WTC11 (cell line): ENCODE measurements at regions not wholly inside any gene's neighbourhood (a gene's known extent, or its start where the extent isn't known, plus 50 kb on each side); places are given as distances from the start of the nearest gene placed in this dataset.
"Not testable (repeated sequence)": the region's sequence is repeated elsewhere in the genome, so short reads cannot be mapped to it uniquely, and the experiment has no call there.

Source experiments
- ATAC-seq: fragments of 200-7000 bp; cut with Tn5 transposase; 2 replicates; pipeline ENCODE4 v1.10.0; 2021; ENCODE audit warnings: mild to moderate bottlenecking, moderate library complexity
- CTCF ChIA-PET: fragments of 300-600 bp; sonication (Branson Sonifier 250); formaldehyde crosslinking; loops from one replicate; lab custom pipeline; 2021; ENCODE audit warnings: antibody characterized with exemption; lab: Charles Lee
- POLR2A ChIA-PET: fragments of 350-600 bp; sonication (Branson Sonifier 250); formaldehyde crosslinking; loops from one replicate; lab custom pipeline; 2021; ENCODE audit warnings: antibody characterized with exemption; lab: Charles Lee
- DNase-seq: peaks from one replicate; pipeline ENCODE4 v3.0.0; 2021; ENCODE audit warnings: low spot score
- H3K27ac Mint-ChIP-seq: 2 replicates; pipeline ENCODE4 v1.8.0; 2021; ENCODE audit warnings: mixed read lengths
- H3K27me3 Mint-ChIP-seq: 2 replicates; pipeline ENCODE4 v1.8.0; 2021; ENCODE audit warnings: low read depth, mild to moderate bottlenecking, moderate library complexity, mixed read lengths
- H3K36me3 Mint-ChIP-seq: 2 replicates; pipeline ENCODE4 v1.8.0; 2021; ENCODE audit warnings: mixed read lengths
- H3K4me1 Mint-ChIP-seq: 2 replicates; pipeline ENCODE4 v1.8.0; 2022; ENCODE audit warnings: mixed read lengths
- H3K4me3 Mint-ChIP-seq: 2 replicates; pipeline ENCODE4 v1.8.0; 2021; ENCODE audit warnings: mild to moderate bottlenecking, moderate library complexity, mixed read lengths
- H3K9me3 Mint-ChIP-seq: 2 replicates; pipeline ENCODE4 v1.8.0; 2021; ENCODE audit warnings: mixed read lengths
- AFF4 ChIP-seq: sonication (generic); formaldehyde crosslinking; IDR thresholded peaks from 2 replicates; pipeline ENCODE4 v1.8.1; 2023; ENCODE audit warnings: mild to moderate bottlenecking, missing genetic modification reagents, borderline replicate concordance
- ATF2 ChIP-seq: sonication (generic); formaldehyde crosslinking; IDR thresholded peaks from 2 replicates; pipeline ENCODE4 v1.8.1; 2022; ENCODE audit warnings: low read depth, missing genetic modification reagents, borderline replicate concordance
- ESRRA ChIP-seq: sonication (generic); formaldehyde crosslinking; IDR thresholded peaks from 2 replicates; pipeline ENCODE4 v1.8.1; 2022; ENCODE audit warnings: mild to moderate bottlenecking, missing genetic modification reagents, borderline replicate concordance
- KAT7 ChIP-seq: sonication (generic); formaldehyde crosslinking; IDR thresholded peaks from 2 replicates; pipeline ENCODE4 v1.8.1; 2023; ENCODE audit warnings: missing genetic modification reagents, mild to moderate bottlenecking, borderline replicate concordance
- NFE2L1 ChIP-seq: sonication (generic); formaldehyde crosslinking; IDR thresholded peaks from 2 replicates; pipeline ENCODE4 v1.8.1; 2023; ENCODE audit warnings: missing genetic modification reagents
- NFYB ChIP-seq: sonication (generic); formaldehyde crosslinking; conservative IDR thresholded peaks from 2 replicates; pipeline ENCODE4 v1.8.0; 2022; ENCODE audit warnings: low read depth, missing genetic modification reagents
- NR2C2 ChIP-seq: sonication (generic); formaldehyde crosslinking; IDR thresholded peaks from 2 replicates; pipeline ENCODE4 v1.8.0; 2022; ENCODE audit warnings: mild to moderate bottlenecking, missing genetic modification reagents
- SMAD4 ChIP-seq: sonication (generic); formaldehyde crosslinking; IDR thresholded peaks from 2 replicates; pipeline ENCODE4 v1.8.0; 2022; ENCODE audit warnings: mild to moderate bottlenecking, missing genetic modification reagents
- SOX15 ChIP-seq: fragments of 250-450 bp; sonication (Bioruptor Pico); IDR thresholded peaks from 2 replicates; pipeline ENCODE4 v1.9.0; 2021; ENCODE audit warnings: mild to moderate bottlenecking
- SP1 ChIP-seq: sonication (generic); formaldehyde crosslinking; conservative IDR thresholded peaks from 2 replicates; pipeline ENCODE4 v1.8.1; 2022; ENCODE audit warnings: missing genetic modification reagents
- TCF7 ChIP-seq: sonication (generic); formaldehyde crosslinking; IDR thresholded peaks from 2 replicates; pipeline ENCODE4 v1.8.0; 2022; ENCODE audit warnings: mild to moderate bottlenecking, low read depth, missing genetic modification reagents, moderate library complexity
- TP53 ChIP-seq: sonication (generic); formaldehyde crosslinking; IDR thresholded peaks from 2 replicates; pipeline ENCODE4 v1.8.1; 2023; ENCODE audit warnings: mild to moderate bottlenecking, missing genetic modification reagents
- ZBTB21 ChIP-seq: sonication (generic); formaldehyde crosslinking; IDR thresholded peaks from 2 replicates; pipeline ENCODE4 v1.8.1; 2023; ENCODE audit warnings: mild to moderate bottlenecking, missing genetic modification reagents, borderline replicate concordance
- ZNF281 ChIP-seq: sonication (generic); formaldehyde crosslinking; IDR thresholded peaks from 2 replicates; pipeline ENCODE4 v1.8.0; 2023; ENCODE audit warnings: mild to moderate bottlenecking, missing genetic modification reagents
- ZNF532 ChIP-seq: fragments of 250-450 bp; sonication (Bioruptor Pico); IDR thresholded peaks from 2 replicates; pipeline ENCODE4 v1.9.0; 2021; ENCODE audit warnings: mild to moderate bottlenecking, borderline replicate concordance
- ZSCAN18 ChIP-seq: fragments of 250-450 bp; sonication (Bioruptor Pico); IDR thresholded peaks from 2 replicates; pipeline ENCODE4 v2.1.2; 2022; ENCODE audit warnings: mild to moderate bottlenecking, moderate library complexity

- TF ChIP-seq AFF4 (no peak), ZNF281 (no peak), ATF2 (CRISPR knock-in tag) (no peak), SOX15 (CRISPR knock-in tag) (no peak), NR2C2 (no peak), TCF7 (CRISPR knock-in tag) (no peak), NFE2L1 (CRISPR knock-in tag) (no peak), KAT7 (CRISPR knock-in tag) (no peak), SP1 (CRISPR knock-in tag) (no peak), SMAD4 (CRISPR knock-in tag) (no peak)
Measured at GRCh38 chr6:43999628-44000027, 127.6 kb downstream of the MRPL14 start (continued).

GRCh38 chr6:43998592-43999243, 128.5 kb downstream of the MRPL14 start:
- ATAC-seq, H3K9me3 Mint-ChIP-seq, POLR2A ChIA-PET, H3K36me3 Mint-ChIP-seq, DNase-seq, H3K27ac Mint-ChIP-seq, H3K4me3 Mint-ChIP-seq: not testable (repeated sequence)
- Mint-ChIP-seq H3K27me3 (peaks cover 20% of the 10 kb centered on the region), H3K4me1 (peaks cover 40% of the 10 kb centered on the region)
- peak; percentile 53 for TF ChIP-seq NFYB
- CTCF ChIA-PET = interaction anchor here (1.4 to 8.2 kb wide), 3 partner anchors 45 to 80 kb away, joined by 4 to 58 read pairs (median 15); no protein-coding TSS in a partner anchor

GRCh38 chr6:43997990-43998585, 129.2 kb downstream of the MRPL14 start:
- POLR2A ChIA-PET, H3K36me3 Mint-ChIP-seq, ATAC-seq, H3K27ac Mint-ChIP-seq, H3K9me3 Mint-ChIP-seq, DNase-seq, H3K4me3 Mint-ChIP-seq: not testable (repeated sequence)
- peaks cover 14% of the 10 kb centered on the region for H3K27me3 Mint-ChIP-seq
- H3K4me1 Mint-ChIP-seq = peaks cover 35% of the 10 kb centered on the region
- CTCF ChIA-PET = interaction anchor here (1.4 to 2.9 kb wide), 2 partner anchors 45 to 81 kb away, joined by 4 to 15 read pairs; no protein-coding TSS in a partner anchor

- Mint-ChIP-seq H3K4me1 (peaks cover 35% of the 10 kb centered on the region), H3K4me3 (no peak overlapping the region), H3K27me3 (peaks cover 7% of the 10 kb centered on the region; the same call in 1 of the 2 replicates), H3K9me3 (peaks cover 8% of the 10 kb centered on the region), H3K36me3 (peaks cover 7% of the 10 kb centered on the region), H3K27ac (no peak overlapping the region)
- ATAC-seq = no peak
- no peak for DNase-seq
- CTCF ChIA-PET = interaction anchor here (0.7 to 2.9 kb wide), 3 partner anchors 14 to 71 kb away, joined by 3 to 15 read pairs (median 3); no protein-coding TSS in a partner anchor
- POLR2A ChIA-PET = no interaction called here
- no peak for TF ChIP-seq TCF7 (CRISPR knock-in tag)
- no peak for TF ChIP-seq ZSCAN18 (CRISPR knock-in tag)
- TF ChIP-seq ZBTB21 (CRISPR knock-in tag) = no peak
- no peak for TF ChIP-seq ZNF532 (CRISPR knock-in tag)
- TF ChIP-seq ESRRA (CRISPR knock-in tag) = no peak
- TF ChIP-seq TP53 (CRISPR knock-in tag) = no peak
Measured at GRCh38 chr6:43997345-43997677, 129.9 kb downstream of the MRPL14 start.
